Fibroblast of the aortic adventitia (primary cell): ENCODE measurements at regions not wholly inside any gene's neighbourhood (a gene's known extent, or its start where the extent isn't known, plus 50 kb on each side); places are given as distances from the start of the nearest gene placed in this dataset.

Source experiments
- DNase-seq: peaks from one replicate; pipeline ENCODE4 v3.0.0-alpha.2; 2010; ENCODE audit warnings: low read depth
- H3K4me3 ChIP-seq: 2 replicates; pipeline ENCODE4 v1.5.1; 2011; ENCODE audit warnings: low read depth, mild to moderate bottlenecking, control low read depth, low read length, moderate library complexity
- TF ChIP-seq, protein P1 (sequence below): IDR thresholded peaks from 2 replicates; pipeline ENCODE4 v1.5.1; 2011; ENCODE audit warnings: mild to moderate bottlenecking, low read length, control low read depth, inconsistent platforms; ENCODE audit not compliant: insufficient read depth

DNA sequence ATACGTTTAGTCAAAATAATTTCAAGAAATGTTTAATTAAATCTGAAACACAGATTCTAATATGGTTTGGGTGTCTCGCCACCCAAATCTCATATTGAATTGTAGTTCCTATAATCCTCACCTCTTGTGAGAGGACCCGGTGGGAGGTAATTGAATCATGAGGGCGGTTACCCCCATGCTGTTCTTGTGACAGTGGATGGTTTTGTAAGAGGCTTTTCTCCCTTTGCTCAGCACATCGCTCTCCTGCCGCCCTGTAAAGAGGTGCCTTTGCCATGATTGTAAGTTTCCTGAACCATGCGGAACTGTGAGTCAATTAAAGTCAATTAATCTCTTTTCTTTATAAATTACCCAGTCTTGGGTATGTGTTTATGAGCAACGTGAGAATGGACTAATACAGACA lies 1045.1 kb upstream of the POU3F3 start:
- no peak for DNase-seq
- no peak overlapping the region for H3K4me3 ChIP-seq
- TF ChIP-seq, protein P1, sequence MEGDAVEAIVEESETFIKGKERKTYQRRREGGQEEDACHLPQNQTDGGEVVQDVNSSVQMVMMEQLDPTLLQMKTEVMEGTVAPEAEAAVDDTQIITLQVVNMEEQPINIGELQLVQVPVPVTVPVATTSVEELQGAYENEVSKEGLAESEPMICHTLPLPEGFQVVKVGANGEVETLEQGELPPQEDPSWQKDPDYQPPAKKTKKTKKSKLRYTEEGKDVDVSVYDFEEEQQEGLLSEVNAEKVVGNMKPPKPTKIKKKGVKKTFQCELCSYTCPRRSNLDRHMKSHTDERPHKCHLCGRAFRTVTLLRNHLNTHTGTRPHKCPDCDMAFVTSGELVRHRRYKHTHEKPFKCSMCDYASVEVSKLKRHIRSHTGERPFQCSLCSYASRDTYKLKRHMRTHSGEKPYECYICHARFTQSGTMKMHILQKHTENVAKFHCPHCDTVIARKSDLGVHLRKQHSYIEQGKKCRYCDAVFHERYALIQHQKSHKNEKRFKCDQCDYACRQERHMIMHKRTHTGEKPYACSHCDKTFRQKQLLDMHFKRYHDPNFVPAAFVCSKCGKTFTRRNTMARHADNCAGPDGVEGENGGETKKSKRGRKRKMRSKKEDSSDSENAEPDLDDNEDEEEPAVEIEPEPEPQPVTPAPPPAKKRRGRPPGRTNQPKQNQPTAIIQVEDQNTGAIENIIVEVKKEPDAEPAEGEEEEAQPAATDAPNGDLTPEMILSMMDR = no peak

DNA sequence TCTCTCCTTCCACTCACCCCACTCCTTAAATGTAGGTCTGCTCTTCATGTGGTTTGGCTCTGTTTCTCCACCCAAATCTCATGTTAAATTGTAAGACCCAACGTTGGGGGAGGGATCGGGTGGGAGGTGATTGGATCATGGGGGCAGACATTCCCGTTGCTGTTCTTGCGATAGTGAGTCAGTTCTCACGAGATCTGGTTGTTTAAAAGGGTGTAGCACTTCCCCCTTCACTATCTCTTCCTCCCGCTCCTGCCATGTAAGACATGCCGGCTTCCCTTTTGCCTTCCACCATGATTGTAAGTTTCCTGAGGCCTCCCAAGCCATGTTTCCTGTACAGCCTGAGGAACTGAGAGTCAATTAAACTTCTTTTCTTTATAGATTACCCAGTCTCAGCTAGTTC lies 1044.5 kb upstream of the POU3F3 start:
- no peak for DNase-seq
- no peak overlapping the region for H3K4me3 ChIP-seq
- TF ChIP-seq, protein P1 = no peak

DNA sequence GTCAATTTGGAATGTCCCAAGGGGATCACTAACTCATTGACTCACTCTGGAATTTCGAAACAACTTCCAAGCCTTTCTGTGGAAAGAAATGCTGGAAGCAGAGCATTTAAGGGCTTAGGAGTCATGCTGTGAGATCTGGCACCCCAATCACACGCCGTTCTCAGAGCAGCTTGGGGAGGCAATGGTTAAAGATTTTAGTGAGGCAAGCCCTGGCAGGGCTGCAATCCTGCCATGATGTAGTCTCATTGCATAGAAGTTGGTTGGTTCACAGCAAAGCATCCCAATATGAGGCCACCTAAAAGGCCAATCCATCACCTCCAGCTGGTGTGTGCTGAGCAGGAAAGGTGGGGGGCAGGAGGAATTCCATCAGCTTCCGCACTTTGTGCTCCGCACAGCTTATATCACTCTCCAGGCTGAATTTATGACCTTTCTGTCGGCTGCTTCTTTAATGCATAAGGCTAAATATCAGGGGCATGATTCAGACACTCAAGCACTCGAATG lies 1043.9 kb upstream of the POU3F3 start:
- TF ChIP-seq, protein P1 = no peak
- no peak overlapping the region for H3K4me3 ChIP-seq
- DNase-seq = no peak

GRCh38 chr2:103810875-103811274 lies 1043.0 kb upstream of the POU3F3 start:
- DNase-seq = no peak
- H3K4me3 ChIP-seq = no peak overlapping the region
- TF ChIP-seq, protein P1 = no peak

- no peak for DNase-seq
- TF ChIP-seq, protein P1 = no peak
- H3K4me3 ChIP-seq = no peak overlapping the region
Measured at GRCh38 chr2:103814016-103814415, 1039.9 kb upstream of the POU3F3 start.

GRCh38 chr2:103815731-103816130 lies 1038.2 kb upstream of the POU3F3 start:
- TF ChIP-seq, protein P1 = no peak
- no peak overlapping the region for H3K4me3 ChIP-seq
- DNase-seq = no peak

DNA sequence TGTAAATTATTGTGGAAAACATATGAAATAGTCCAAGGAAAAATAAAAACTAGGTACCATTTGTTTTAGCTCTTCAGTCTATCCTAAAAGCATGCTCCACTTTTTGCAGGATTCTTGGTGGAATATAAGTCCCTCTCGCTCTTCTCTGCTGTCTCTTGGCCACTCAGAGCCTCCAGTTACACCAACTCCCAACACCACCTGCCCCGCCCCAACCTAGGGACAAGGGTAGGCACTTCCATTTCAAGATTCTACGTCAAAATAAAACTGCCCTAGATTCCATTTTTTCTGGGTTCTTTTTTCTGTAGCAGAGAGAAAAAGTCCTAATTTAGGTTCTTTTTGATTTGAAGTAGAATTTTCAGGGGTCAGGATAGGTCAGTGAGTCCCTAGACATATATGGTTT lies 1036.2 kb upstream of the POU3F3 start:
- DNase-seq = no peak
- TF ChIP-seq, protein P1 = no peak
- no peak overlapping the region for H3K4me3 ChIP-seq
